ENCODE measurements at regions not wholly inside any gene's neighbourhood (a gene's known extent, or its start where the extent isn't known, plus 50 kb on each side); places are given as distances from the start of the nearest gene placed in this dataset.
"Not testable (repeated sequence)": the region's sequence is repeated elsewhere in the genome, so short reads cannot be mapped to it uniquely, and the experiment has no call there.

DNA sequence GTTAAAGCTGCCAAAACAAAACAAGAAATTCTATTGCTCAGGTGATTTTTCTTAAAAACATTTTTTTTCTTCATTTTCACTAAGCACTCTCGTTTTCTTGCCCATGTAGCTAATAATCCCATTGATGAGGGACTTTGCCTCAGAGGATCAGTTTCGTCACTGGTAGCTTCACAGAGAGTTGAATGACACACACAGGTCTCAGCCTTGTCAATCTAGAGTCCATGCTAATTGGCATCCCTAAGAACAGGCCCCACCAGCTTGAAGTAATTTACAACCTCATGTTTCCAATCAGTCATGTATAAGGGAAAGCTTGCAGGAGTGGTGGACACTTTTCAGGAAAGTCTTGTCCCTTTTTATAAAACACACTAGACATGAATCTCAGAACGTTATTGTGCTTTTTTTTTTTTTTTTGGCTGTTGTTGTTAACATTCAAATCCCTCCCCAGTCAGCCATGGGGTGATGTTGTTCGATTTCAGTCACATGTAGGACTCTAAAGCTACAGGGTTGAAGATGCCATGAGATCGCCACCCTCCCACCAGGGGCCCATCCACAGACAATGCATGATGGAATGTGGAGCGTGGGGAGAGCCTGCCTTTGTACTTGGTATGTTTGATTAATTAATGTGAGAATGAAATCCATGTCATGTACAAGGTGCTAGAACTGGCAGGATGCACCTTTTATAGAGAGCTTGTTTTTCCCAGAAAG, 232.4 kb upstream of the FZD8 start:
- no peak overlapping the region for H3K4me3 ChIP-seq
- WGBS, 5 donors, result 75 to 81% (median 76%) methylated on average over 6 of the region's 6 CpGs
- H3K27me3 ChIP-seq, result no peaks in the 10 kb centered on the region
- no peak for TF ChIP-seq EP300 (IDR thresholded peaks at IDR 0.05)
- TF ChIP-seq CTCF (IDR thresholded peaks at IDR 0.05), result no peak
- TF ChIP-seq POLR2AphosphoS5 (IDR thresholded peaks at IDR 0.05), result no peak
- no peak for TF ChIP-seq POLR2A (IDR thresholded peaks at IDR 0.05)
- H3K9me3 ChIP-seq, result no peaks in the 10 kb centered on the region
- no peaks in the 10 kb centered on the region for H3K36me3 ChIP-seq
- DNase-seq, result no peak
- intact Hi-C loops (cut with DNase I; ENCODE audit: low total_unique reads), result no loop called here
- peaks cover 0 to 15% (median 4%) of the 10 kb centered on the region in 4 donors for H3K4me1 ChIP-seq
- no peak overlapping the region for H3K27ac ChIP-seq

DNA sequence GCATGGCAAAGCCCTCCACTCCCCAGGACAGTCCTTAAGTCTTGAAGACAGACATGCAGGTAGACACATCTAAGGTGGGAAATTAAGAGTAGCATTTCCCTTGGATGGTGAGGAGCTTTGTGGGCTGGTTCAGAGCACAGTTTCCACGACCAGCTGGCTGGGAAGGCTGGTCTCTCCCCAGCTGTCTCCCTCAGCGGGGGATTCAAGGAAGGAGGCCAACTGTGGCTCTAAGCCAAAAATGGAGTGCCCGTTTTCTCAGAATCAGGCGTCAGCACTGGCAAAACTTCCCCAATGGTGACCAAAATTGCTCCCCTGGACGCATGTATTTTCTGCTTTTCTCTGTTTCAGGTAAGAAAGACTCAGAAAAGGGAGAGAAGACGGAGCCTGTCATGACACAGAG, 230.6 kb upstream of the FZD8 start:
- whole genome bisulfite sequencing, 5 donors, result 79 to 89% (median 83%) methylated on average over 6 of the region's 6 CpGs
- H3K4me3 ChIP-seq, result no peak overlapping the region
- no peak overlapping the region for H3K27ac ChIP-seq
- no peak for TF ChIP-seq POLR2AphosphoS5 (IDR thresholded peaks at IDR 0.05)
- no peak for TF ChIP-seq CTCF (IDR thresholded peaks at IDR 0.05)
- TF ChIP-seq EP300 (IDR thresholded peaks at IDR 0.05), result no peak
- TF ChIP-seq POLR2A (IDR thresholded peaks at IDR 0.05), result no peak
- H3K9me3 ChIP-seq, result no peaks in the 10 kb centered on the region
- H3K27me3 ChIP-seq, result no peaks in the 10 kb centered on the region
- intact Hi-C loops (cut with DNase I; ENCODE audit: low total_unique reads), result no loop called here
- H3K36me3 ChIP-seq, result no peaks in the 10 kb centered on the region
- peaks cover 0 to 15% (median 4%) of the 10 kb centered on the region in 4 donors for H3K4me1 ChIP-seq
- DNase-seq, result no peak

DNA sequence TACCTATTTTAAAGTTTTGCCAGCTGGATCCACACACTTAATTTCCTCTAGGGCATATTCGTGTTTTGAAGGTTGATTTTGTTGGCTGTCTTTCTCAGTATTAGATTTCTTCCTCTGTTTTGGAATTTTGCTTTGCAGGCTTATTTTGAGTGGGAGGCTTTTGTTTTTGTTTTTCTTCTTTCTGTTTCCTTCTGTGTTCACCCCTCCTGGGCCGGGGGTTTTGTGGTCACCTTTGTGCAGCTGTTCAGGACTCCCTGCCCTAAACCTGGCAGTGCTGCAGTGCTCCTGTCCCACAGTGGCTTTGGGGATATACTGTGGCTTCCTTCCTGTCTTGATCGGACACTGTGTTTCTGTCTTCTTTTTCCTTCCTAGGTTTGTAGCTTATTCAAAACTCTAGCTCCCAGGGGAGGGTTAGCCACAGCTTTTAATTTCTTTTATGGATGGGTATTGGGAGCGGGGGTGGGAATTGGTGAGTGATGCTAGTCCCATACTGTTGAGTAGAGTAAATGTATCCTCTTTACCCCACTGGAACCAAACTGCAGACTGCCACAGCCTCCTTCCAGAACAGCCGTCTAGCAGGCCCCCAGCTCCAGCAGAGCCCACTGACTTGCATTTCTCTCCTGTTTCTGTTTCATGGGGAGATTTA, 228.7 kb upstream of the FZD8 start:
- peaks cover 0 to 1% (median 0%) of the 10 kb centered on the region in 4 donors for H3K9me3 ChIP-seq
- no peak overlapping the region for H3K27ac ChIP-seq

GRCh38 chr10:35858676-35859283, 216.7 kb upstream of the FZD8 start:
- DNase-seq; H3K9me3 ChIP-seq; H3K4me1 ChIP-seq; H3K27me3 ChIP-seq; intact Hi-C loops (cut with DNase I; ENCODE audit: low total_unique reads); H3K27ac ChIP-seq; H3K4me3 ChIP-seq; H3K36me3 ChIP-seq: not testable (repeated sequence)
- 67 to 91% (median 77%) methylated on average over 14 to 25 of the region's 25 CpGs for WGBS, 5 donors

More for the DNA sequence above, 228.7 kb upstream of the FZD8 start:
- no peak for DNase-seq
- WGBS, 5 donors, result 61 to 69% (median 66%) methylated on average over 5 of the region's 5 CpGs
- intact Hi-C loops (cut with DNase I; ENCODE audit: low total_unique reads), result no loop called here
- no peaks in the 10 kb centered on the region for H3K27me3 ChIP-seq
- H3K36me3 ChIP-seq, result no peaks in the 10 kb centered on the region
- H3K4me3 ChIP-seq, result no peak overlapping the region
- peaks cover 0 to 8% (median 3%) of the 10 kb centered on the region in 4 donors for H3K4me1 ChIP-seq
- no peak for TF ChIP-seq POLR2A (IDR thresholded peaks at IDR 0.05)
- no peak for TF ChIP-seq CTCF (IDR thresholded peaks at IDR 0.05)
- no peak for TF ChIP-seq EP300 (IDR thresholded peaks at IDR 0.05)
- TF ChIP-seq POLR2AphosphoS5 (IDR thresholded peaks at IDR 0.05), result no peak
